ENCODE measurements at regions not wholly inside any gene's neighbourhood (a gene's known extent, or its start where the extent isn't known, plus 50 kb on each side); places are given as distances from the start of the nearest gene placed in this dataset.

DNA sequence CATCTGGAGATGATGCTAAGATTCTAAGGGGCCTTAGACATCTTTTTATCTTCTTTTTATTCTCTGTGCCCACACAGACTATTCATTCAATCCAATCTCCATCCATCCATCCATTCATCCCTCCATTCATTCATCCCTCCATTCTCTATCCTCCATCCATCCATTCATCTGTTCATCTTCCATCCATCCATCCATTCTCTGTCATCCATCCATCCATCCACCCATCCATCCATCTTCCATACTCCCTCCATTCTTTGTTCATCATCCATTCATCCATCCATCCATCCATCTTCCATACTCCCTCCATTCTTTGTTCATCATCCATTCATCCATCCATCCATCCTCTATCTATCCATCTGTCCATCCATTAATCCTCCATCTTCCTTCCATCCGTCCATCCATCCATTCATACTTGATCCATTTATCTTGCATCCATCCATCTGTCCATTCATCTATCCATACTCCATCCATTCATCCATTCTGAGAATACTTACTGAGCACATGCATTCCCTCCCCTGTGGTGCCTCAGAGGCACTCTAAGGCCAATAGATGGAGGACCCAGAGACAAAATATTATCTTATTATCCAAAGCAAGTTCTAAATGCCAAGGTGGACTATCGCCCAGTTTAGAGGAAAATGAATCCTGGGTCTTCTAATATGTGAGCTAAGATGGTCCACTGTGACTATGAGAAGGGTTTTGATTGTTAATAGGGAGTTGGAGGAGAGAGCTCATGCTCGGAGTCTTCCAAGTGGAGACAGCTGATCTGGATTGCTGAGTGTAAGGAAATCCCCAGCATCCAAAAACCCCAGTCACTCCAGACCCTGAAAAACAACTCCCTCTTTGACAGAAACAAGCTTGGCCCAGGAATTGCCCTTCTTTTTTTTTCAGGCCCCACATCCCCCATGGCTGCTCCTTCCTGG, 152.6 kb upstream of the MYCN start:
- TF ChIP-seq, protein P1, sequence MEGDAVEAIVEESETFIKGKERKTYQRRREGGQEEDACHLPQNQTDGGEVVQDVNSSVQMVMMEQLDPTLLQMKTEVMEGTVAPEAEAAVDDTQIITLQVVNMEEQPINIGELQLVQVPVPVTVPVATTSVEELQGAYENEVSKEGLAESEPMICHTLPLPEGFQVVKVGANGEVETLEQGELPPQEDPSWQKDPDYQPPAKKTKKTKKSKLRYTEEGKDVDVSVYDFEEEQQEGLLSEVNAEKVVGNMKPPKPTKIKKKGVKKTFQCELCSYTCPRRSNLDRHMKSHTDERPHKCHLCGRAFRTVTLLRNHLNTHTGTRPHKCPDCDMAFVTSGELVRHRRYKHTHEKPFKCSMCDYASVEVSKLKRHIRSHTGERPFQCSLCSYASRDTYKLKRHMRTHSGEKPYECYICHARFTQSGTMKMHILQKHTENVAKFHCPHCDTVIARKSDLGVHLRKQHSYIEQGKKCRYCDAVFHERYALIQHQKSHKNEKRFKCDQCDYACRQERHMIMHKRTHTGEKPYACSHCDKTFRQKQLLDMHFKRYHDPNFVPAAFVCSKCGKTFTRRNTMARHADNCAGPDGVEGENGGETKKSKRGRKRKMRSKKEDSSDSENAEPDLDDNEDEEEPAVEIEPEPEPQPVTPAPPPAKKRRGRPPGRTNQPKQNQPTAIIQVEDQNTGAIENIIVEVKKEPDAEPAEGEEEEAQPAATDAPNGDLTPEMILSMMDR (tag by site-specific recombination; IDR thresholded peaks at IDR 0.05): no peak
- no peak for TF ChIP-seq ZBTB21 (tag by site-specific recombination; IDR thresholded peaks at IDR 0.05)
- TF ChIP-seq ZBTB17 (tag by site-specific recombination; IDR thresholded peaks at IDR 0.05): peak; percentile 98
- TF ChIP-seq, protein P2, sequence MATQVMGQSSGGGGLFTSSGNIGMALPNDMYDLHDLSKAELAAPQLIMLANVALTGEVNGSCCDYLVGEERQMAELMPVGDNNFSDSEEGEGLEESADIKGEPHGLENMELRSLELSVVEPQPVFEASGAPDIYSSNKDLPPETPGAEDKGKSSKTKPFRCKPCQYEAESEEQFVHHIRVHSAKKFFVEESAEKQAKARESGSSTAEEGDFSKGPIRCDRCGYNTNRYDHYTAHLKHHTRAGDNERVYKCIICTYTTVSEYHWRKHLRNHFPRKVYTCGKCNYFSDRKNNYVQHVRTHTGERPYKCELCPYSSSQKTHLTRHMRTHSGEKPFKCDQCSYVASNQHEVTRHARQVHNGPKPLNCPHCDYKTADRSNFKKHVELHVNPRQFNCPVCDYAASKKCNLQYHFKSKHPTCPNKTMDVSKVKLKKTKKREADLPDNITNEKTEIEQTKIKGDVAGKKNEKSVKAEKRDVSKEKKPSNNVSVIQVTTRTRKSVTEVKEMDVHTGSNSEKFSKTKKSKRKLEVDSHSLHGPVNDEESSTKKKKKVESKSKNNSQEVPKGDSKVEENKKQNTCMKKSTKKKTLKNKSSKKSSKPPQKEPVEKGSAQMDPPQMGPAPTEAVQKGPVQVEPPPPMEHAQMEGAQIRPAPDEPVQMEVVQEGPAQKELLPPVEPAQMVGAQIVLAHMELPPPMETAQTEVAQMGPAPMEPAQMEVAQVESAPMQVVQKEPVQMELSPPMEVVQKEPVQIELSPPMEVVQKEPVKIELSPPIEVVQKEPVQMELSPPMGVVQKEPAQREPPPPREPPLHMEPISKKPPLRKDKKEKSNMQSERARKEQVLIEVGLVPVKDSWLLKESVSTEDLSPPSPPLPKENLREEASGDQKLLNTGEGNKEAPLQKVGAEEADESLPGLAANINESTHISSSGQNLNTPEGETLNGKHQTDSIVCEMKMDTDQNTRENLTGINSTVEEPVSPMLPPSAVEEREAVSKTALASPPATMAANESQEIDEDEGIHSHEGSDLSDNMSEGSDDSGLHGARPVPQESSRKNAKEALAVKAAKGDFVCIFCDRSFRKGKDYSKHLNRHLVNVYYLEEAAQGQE (tag by site-specific recombination; IDR thresholded peaks at IDR 0.05): no peak
- TF ChIP-seq, protein P3, sequence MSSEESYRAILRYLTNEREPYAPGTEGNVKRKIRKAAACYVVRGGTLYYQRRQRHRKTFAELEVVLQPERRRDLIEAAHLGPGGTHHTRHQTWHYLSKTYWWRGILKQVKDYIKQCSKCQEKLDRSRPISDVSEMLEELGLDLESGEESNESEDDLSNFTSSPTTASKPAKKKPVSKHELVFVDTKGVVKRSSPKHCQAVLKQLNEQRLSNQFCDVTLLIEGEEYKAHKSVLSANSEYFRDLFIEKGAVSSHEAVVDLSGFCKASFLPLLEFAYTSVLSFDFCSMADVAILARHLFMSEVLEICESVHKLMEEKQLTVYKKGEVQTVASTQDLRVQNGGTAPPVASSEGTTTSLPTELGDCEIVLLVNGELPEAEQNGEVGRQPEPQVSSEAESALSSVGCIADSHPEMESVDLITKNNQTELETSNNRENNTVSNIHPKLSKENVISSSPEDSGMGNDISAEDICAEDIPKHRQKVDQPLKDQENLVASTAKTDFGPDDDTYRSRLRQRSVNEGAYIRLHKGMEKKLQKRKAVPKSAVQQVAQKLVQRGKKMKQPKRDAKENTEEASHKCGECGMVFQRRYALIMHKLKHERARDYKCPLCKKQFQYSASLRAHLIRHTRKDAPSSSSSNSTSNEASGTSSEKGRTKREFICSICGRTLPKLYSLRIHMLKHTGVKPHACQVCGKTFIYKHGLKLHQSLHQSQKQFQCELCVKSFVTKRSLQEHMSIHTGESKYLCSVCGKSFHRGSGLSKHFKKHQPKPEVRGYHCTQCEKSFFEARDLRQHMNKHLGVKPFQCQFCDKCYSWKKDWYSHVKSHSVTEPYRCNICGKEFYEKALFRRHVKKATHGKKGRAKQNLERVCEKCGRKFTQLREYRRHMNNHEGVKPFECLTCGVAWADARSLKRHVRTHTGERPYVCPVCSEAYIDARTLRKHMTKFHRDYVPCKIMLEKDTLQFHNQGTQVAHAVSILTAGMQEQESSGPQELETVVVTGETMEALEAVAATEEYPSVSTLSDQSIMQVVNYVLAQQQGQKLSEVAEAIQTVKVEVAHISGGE (tag by site-specific recombination; conservative IDR thresholded peaks at IDR 0.05; ENCODE audit: low read depth): no peak
- TF ChIP-seq SP2 (tag by site-specific recombination; IDR thresholded peaks at IDR 0.05): no peak
- no peak for TF ChIP-seq YY1 (tag by site-specific recombination; IDR thresholded peaks at IDR 0.05)
